KMS-11 (cell line): ENCODE measurements at regions not wholly inside any gene's neighbourhood (a gene's known extent, or its start where the extent isn't known, plus 50 kb on each side); places are given as distances from the start of the nearest gene placed in this dataset.

Experiments
- H2AFZ ChIP-seq: fragments of 200-600 bp; sonication (generic); 2 replicates; pipeline ENCODE4 v1.6.1; 2016; ENCODE audit warnings: antibody characterized with exemption, mixed run types, low read depth
- H3K27ac ChIP-seq: fragments of 200-600 bp; sonication (generic); 2 replicates; pipeline ENCODE4 v1.6.1; 2016; ENCODE audit warnings: mild to moderate bottlenecking, mixed run types
- H3K27me3 ChIP-seq: fragments of 200-600 bp; sonication (generic); 2 replicates; pipeline ENCODE4 v1.6.1; 2017; ENCODE audit warnings: mild to moderate bottlenecking, low read depth, mixed run types, moderate library complexity; ENCODE audit not compliant: insufficient read depth
- H3K36me3 ChIP-seq: fragments of 200-600 bp; sonication (generic); 2 replicates; pipeline ENCODE4 v1.6.1; 2017; ENCODE audit warnings: mild to moderate bottlenecking, mixed run types; ENCODE audit not compliant: insufficient read depth
- H3K4me1 ChIP-seq: fragments of 200-600 bp; sonication (generic); 2 replicates; pipeline ENCODE4 v1.6.1; 2016; ENCODE audit warnings: mild to moderate bottlenecking, low read depth, mixed run types; ENCODE audit not compliant: poor library complexity, severe bottlenecking
- H3K4me2 ChIP-seq: fragments of 200-600 bp; sonication (generic); 2 replicates; pipeline ENCODE4 v1.7.0; 2016; ENCODE audit warnings: mild to moderate bottlenecking, mixed run types
- H3K4me3 ChIP-seq: fragments of 200-600 bp; sonication (generic); IDR thresholded peaks from 2 replicates; pipeline ENCODE4 v1.6.1; 2017; ENCODE audit warnings: low read depth, low read length, mixed read lengths; ENCODE audit not compliant: insufficient read depth
- H3K79me2 ChIP-seq: fragments of 200-600 bp; sonication (generic); 2 replicates; pipeline ENCODE4 v1.6.1; 2016; ENCODE audit warnings: low read depth, mixed run types; ENCODE audit not compliant: insufficient read depth
- H3K9ac ChIP-seq: fragments of 200-600 bp; sonication (generic); 2 replicates; pipeline ENCODE4 v1.6.1; 2016; ENCODE audit warnings: mild to moderate bottlenecking, mixed run types
- H4K20me1 ChIP-seq: fragments of 200-600 bp; sonication (generic); 2 replicates; pipeline ENCODE4 v1.6.1; 2016; ENCODE audit warnings: mild to moderate bottlenecking, mixed run types; ENCODE audit not compliant: insufficient read depth
- CTCF ChIP-seq: fragments of 200-600 bp; sonication (generic); conservative IDR thresholded peaks from 2 replicates; pipeline ENCODE4 v1.6.1; 2017; ENCODE audit warnings: low read depth, mild to moderate bottlenecking, antibody characterized with exemption, low read length, moderate library complexity, mixed read lengths

DNA sequence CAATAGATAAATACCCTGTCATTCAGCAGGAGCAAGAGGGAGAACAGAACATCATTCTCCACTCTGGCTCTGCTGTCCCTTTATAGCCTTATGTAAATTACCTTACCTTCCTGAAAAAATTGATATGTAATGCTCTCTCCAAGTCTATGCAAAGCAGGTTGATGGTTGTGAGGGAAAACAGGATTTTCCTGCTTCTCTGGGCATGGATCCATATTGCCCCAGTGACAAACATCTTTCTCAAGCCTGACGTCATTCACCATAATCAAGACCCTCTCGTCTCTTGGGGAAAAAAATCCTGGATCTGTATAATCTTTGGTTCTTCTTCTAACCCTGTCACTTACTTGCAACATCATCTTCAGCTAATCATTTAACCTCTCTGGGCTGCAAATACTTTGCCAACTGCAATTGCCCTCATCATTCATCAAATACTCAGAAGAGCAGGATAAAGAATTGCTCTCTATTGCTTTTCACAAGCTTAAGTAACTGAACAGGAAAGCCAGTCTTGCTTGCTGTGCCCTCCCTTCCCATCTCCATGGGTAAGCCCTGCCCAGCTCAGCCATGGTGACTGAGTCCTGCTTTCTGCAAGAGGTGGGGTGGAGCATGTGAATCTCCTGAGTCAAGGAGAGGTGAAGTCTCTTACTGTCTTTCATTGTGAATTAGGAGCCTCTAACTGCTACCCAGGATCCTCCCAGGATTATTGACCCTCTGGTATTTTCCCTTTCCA, 123.7 kb upstream of the KLF7 start:
- H2AFZ ChIP-seq, result no peak overlapping the region
- H4K20me1 ChIP-seq, result no peaks in the 10 kb centered on the region
- no peaks in the 10 kb centered on the region for H3K79me2 ChIP-seq
- H3K4me1 ChIP-seq, result no peaks in the 10 kb centered on the region
- H3K9ac ChIP-seq, result no peak overlapping the region
- H3K4me3 ChIP-seq, result no peak overlapping the region
- no peak overlapping the region for H3K4me2 ChIP-seq
- no peak overlapping the region for H3K27ac ChIP-seq
- TF ChIP-seq CTCF, result no peak
- no peaks in the 10 kb centered on the region for H3K36me3 ChIP-seq
- no peaks in the 10 kb centered on the region for H3K27me3 ChIP-seq

DNA sequence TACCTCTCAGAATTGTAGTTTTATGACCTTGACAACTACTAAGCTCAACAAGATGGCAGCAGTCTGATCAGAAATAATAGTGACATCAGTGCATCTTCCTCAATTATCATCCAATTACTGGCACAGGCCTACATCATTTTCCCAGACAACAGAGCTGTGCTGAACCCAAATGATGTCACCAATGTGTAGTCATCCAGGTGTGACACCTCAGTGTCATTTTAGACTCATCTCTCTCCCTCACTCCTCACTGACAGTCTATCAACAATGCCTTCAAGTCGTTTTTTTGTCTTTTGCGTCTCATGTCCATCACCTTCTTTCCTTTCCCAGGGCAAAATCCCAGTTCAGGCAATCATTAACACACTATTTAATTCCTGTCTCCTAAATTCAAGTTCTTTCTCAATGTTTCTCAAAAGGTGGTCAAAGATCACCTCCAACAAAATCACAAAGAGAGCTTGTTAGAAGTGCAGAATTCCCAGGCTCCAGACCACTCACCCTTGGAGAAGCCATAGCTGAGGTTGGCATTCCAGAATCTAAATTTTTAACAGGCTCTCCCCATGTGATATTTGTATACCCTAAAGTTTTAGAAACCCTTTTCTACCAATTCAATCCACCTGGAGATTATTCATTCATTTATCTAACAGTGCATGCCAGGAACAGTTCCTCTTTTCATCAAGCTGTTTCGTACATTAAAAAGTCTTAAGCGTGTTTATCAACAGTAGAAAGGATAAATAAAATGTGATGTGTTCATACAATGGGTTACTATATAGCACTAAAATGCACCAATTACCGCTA, 125.3 kb upstream of the KLF7 start:
- Histone ChIP-seq H3K79me2 (no peaks in the 10 kb centered on the region), H3K4me1 (no peaks in the 10 kb centered on the region), H3K9ac (no peak overlapping the region), H3K27me3 (no peaks in the 10 kb centered on the region), H3K4me3 (no peak overlapping the region), H4K20me1 (no peaks in the 10 kb centered on the region), H2AFZ (no peak overlapping the region), H3K27ac (no peak overlapping the region), H3K36me3 (no peaks in the 10 kb centered on the region), H3K4me2 (no peak overlapping the region)
- TF ChIP-seq CTCF, result no peak

DNA sequence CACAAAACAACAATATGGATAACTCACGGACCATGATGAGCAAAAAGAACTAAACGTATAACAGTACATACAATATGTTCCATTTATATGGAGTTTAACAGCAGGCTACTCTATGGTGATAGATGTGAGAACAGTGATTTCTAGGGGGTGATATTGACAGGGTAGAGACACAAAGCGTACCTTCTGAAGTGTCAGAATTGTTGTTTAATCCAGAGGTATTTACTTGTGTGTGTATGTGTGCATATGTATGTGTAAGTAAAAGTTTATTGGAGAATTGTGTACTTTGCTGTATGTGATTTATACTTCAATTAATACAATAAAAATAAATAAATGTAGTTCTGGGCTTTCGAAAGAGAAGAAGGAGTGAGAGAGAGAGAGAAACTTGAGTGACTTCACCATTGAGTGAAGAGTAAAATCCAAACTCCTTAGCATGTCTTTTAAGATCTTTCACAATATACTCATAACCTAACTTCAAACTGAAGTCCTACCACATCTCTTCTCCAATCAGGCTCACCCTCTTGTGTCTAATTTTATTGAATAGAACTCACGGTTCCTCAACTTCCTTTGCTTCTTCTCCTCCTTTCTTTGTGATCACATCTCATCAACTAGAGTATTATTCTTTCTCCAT, 126.0 kb upstream of the KLF7 start:
- no peak overlapping the region for H3K4me3 ChIP-seq
- no peak overlapping the region for H3K4me2 ChIP-seq
- no peaks in the 10 kb centered on the region for H3K36me3 ChIP-seq
- H3K9ac ChIP-seq, result no peak overlapping the region
- H3K27me3 ChIP-seq, result no peaks in the 10 kb centered on the region
- no peaks in the 10 kb centered on the region for H3K79me2 ChIP-seq
- no peaks in the 10 kb centered on the region for H4K20me1 ChIP-seq
- no peak for TF ChIP-seq CTCF
- H3K27ac ChIP-seq, result no peak overlapping the region
- H2AFZ ChIP-seq, result no peak overlapping the region
- no peaks in the 10 kb centered on the region for H3K4me1 ChIP-seq

GRCh38 chr2:207296265-207296948, 130.7 kb upstream of the KLF7 start:
- no peak overlapping the region for H3K4me3 ChIP-seq
- H3K27me3 ChIP-seq, result no peaks in the 10 kb centered on the region
- no peak overlapping the region for H3K9ac ChIP-seq
- H4K20me1 ChIP-seq, result no peaks in the 10 kb centered on the region
- H2AFZ ChIP-seq, result no peak overlapping the region
- H3K4me2 ChIP-seq, result no peak overlapping the region
- no peaks in the 10 kb centered on the region for H3K79me2 ChIP-seq
- TF ChIP-seq CTCF, result no peak
- no peak overlapping the region for H3K27ac ChIP-seq
- H3K4me1 ChIP-seq, result no peaks in the 10 kb centered on the region
- no peaks in the 10 kb centered on the region for H3K36me3 ChIP-seq
